GM23338 (cell line): ENCODE measurements at regions not wholly inside any gene's neighbourhood (a gene's known extent, or its start where the extent isn't known, plus 50 kb on each side); places are given as distances from the start of the nearest gene placed in this dataset.

Experiments
- POLR2AphosphoS5 ChIP-seq: IDR thresholded peaks from 2 replicates; pipeline ENCODE4 v1.6.1; 2016; ENCODE audit warnings: antibody characterized with exemption, low read depth
- TF ChIP-seq, protein P1 (sequence below): fragments of 250-450 bp; sonication (Bioruptor Pico); IDR thresholded peaks from 2 replicates; pipeline ENCODE4 v1.5.0; 2020; ENCODE audit warnings: mild to moderate bottlenecking, moderate library complexity
- TF ChIP-seq, protein P2 (sequence below), 2 experiments: fragments of 200-600 bp in 1 of 2; sonication (generic) in 1 of 2; conservative IDR thresholded peaks; 2 replicates each; pipeline versions ENCODE4 v1.5.1 to v1.6.1; 2016 to 2017; ENCODE audit warnings: antibody characterized with exemption in 2 of 2, low read depth in 2 of 2, mild to moderate bottlenecking in 2 of 2, moderate library complexity in 1 of 2
- TF ChIP-seq, protein P3 (sequence below): IDR thresholded peaks from one replicate; pipeline ENCODE4 v1.6.1; 2018; ENCODE audit warnings: antibody characterized with exemption; ENCODE audit not compliant: unreplicated experiment

DNA sequence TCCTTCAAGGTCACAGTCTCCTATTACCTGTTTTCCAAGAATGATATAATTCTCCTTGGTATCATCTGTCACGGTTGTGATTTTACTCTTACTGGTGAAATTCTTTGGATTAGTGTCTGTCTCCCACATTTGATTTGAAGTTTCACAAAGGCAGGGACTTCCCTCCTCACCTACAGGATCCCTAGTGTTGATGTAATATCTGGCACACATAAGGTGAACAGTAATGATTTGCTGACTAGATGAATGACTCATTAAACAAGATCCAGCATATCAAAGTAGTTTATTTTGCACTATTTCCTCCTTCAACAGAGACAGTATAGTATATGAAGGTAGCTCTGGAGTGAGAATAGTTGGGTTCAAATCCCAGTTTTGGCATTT lies 135.3 kb upstream of the IL1RAPL2 start (continued):
- TF ChIP-seq, protein P1, sequence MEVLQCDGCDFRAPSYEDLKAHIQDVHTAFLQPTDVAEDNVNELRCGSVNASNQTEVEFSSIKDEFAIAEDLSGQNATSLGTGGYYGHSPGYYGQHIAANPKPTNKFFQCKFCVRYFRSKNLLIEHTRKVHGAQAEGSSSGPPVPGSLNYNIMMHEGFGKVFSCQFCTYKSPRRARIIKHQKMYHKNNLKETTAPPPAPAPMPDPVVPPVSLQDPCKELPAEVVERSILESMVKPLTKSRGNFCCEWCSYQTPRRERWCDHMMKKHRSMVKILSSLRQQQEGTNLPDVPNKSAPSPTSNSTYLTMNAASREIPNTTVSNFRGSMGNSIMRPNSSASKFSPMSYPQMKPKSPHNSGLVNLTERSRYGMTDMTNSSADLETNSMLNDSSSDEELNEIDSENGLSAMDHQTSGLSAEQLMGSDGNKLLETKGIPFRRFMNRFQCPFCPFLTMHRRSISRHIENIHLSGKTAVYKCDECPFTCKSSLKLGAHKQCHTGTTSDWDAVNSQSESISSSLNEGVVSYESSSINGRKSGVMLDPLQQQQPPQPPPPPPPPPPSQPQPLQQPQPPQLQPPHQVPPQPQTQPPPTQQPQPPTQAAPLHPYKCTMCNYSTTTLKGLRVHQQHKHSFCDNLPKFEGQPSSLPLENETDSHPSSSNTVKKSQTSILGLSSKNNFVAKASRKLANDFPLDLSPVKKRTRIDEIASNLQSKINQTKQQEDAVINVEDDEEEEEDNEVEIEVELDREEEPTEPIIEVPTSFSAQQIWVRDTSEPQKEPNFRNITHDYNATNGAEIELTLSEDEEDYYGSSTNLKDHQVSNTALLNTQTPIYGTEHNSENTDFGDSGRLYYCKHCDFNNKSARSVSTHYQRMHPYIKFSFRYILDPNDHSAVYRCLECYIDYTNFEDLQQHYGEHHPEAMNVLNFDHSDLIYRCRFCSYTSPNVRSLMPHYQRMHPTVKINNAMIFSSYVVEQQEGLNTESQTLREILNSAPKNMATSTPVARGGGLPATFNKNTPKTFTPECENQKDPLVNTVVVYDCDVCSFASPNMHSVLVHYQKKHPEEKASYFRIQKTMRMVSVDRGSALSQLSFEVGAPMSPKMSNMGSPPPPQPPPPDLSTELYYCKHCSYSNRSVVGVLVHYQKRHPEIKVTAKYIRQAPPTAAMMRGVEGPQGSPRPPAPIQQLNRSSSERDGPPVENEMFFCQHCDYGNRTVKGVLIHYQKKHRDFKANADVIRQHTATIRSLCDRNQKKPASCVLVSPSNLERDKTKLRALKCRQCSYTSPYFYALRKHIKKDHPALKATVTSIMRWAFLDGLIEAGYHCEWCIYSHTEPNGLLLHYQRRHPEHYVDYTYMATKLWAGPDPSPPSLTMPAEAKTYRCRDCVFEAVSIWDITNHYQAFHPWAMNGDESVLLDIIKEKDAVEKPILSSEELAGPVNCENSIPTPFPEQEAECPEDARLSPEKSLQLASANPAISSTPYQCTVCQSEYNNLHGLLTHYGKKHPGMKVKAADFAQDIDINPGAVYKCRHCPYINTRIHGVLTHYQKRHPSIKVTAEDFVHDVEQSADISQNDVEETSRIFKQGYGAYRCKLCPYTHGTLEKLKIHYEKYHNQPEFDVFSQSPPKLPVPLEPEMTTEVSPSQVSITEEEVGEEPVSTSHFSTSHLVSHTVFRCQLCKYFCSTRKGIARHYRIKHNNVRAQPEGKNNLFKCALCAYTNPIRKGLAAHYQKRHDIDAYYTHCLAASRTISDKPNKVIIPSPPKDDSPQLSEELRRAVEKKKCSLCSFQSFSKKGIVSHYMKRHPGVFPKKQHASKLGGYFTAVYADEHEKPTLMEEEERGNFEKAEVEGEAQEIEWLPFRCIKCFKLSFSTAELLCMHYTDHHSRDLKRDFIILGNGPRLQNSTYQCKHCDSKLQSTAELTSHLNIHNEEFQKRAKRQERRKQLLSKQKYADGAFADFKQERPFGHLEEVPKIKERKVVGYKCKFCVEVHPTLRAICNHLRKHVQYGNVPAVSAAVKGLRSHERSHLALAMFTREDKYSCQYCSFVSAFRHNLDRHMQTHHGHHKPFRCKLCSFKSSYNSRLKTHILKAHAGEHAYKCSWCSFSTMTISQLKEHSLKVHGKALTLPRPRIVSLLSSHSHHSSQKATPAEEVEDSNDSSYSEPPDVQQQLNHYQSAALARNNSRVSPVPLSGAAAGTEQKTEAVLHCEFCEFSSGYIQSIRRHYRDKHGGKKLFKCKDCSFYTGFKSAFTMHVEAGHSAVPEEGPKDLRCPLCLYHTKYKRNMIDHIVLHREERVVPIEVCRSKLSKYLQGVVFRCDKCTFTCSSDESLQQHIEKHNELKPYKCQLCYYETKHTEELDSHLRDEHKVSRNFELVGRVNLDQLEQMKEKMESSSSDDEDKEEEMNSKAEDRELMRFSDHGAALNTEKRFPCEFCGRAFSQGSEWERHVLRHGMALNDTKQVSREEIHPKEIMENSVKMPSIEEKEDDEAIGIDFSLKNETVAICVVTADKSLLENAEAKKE (CRISPR knock-in tag), result no peak
- TF ChIP-seq, protein P2, sequence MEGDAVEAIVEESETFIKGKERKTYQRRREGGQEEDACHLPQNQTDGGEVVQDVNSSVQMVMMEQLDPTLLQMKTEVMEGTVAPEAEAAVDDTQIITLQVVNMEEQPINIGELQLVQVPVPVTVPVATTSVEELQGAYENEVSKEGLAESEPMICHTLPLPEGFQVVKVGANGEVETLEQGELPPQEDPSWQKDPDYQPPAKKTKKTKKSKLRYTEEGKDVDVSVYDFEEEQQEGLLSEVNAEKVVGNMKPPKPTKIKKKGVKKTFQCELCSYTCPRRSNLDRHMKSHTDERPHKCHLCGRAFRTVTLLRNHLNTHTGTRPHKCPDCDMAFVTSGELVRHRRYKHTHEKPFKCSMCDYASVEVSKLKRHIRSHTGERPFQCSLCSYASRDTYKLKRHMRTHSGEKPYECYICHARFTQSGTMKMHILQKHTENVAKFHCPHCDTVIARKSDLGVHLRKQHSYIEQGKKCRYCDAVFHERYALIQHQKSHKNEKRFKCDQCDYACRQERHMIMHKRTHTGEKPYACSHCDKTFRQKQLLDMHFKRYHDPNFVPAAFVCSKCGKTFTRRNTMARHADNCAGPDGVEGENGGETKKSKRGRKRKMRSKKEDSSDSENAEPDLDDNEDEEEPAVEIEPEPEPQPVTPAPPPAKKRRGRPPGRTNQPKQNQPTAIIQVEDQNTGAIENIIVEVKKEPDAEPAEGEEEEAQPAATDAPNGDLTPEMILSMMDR (conservative IDR thresholded peaks at IDR 0.05; ENCODE audit: low read depth in 2 of 2), result no peak
- no peak for TF ChIP-seq POLR2AphosphoS5
- TF ChIP-seq, protein P3, sequence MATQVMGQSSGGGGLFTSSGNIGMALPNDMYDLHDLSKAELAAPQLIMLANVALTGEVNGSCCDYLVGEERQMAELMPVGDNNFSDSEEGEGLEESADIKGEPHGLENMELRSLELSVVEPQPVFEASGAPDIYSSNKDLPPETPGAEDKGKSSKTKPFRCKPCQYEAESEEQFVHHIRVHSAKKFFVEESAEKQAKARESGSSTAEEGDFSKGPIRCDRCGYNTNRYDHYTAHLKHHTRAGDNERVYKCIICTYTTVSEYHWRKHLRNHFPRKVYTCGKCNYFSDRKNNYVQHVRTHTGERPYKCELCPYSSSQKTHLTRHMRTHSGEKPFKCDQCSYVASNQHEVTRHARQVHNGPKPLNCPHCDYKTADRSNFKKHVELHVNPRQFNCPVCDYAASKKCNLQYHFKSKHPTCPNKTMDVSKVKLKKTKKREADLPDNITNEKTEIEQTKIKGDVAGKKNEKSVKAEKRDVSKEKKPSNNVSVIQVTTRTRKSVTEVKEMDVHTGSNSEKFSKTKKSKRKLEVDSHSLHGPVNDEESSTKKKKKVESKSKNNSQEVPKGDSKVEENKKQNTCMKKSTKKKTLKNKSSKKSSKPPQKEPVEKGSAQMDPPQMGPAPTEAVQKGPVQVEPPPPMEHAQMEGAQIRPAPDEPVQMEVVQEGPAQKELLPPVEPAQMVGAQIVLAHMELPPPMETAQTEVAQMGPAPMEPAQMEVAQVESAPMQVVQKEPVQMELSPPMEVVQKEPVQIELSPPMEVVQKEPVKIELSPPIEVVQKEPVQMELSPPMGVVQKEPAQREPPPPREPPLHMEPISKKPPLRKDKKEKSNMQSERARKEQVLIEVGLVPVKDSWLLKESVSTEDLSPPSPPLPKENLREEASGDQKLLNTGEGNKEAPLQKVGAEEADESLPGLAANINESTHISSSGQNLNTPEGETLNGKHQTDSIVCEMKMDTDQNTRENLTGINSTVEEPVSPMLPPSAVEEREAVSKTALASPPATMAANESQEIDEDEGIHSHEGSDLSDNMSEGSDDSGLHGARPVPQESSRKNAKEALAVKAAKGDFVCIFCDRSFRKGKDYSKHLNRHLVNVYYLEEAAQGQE, result no peak
